Cardiac fibroblast (primary cell): ENCODE measurements at regions not wholly inside any gene's neighbourhood (a gene's known extent, or its start where the extent isn't known, plus 50 kb on each side); places are given as distances from the start of the nearest gene placed in this dataset.

ENCODE experiments used
- DNase-seq, 2 donors: peaks; one replicate each; pipeline versions ENCODE4 v3.0.0 to v3.0.0-alpha.2; 2010; ENCODE audit warnings: low read depth in 2 of 2
- H3K4me3 ChIP-seq, 2 donors: replicated peaks in 1 of 2; 1 replicate in 1 of 2; 2 replicates in 1 of 2; pipeline ENCODE4 v1.5.1; 2011; ENCODE audit warnings: low read depth in 2 of 2, low read length in 2 of 2, mild to moderate bottlenecking in 2 of 2, moderate library complexity in 1 of 2
- TF ChIP-seq, protein P1 (sequence below): IDR thresholded peaks from one replicate; pipeline ENCODE4 v1.5.1; 2011; ENCODE audit warnings: low read depth, mild to moderate bottlenecking, low read length, inconsistent platforms

GRCh38 chr19:30077851-30078355 lies 135.9 kb downstream of the URI1 start:
- TF ChIP-seq, protein P1, sequence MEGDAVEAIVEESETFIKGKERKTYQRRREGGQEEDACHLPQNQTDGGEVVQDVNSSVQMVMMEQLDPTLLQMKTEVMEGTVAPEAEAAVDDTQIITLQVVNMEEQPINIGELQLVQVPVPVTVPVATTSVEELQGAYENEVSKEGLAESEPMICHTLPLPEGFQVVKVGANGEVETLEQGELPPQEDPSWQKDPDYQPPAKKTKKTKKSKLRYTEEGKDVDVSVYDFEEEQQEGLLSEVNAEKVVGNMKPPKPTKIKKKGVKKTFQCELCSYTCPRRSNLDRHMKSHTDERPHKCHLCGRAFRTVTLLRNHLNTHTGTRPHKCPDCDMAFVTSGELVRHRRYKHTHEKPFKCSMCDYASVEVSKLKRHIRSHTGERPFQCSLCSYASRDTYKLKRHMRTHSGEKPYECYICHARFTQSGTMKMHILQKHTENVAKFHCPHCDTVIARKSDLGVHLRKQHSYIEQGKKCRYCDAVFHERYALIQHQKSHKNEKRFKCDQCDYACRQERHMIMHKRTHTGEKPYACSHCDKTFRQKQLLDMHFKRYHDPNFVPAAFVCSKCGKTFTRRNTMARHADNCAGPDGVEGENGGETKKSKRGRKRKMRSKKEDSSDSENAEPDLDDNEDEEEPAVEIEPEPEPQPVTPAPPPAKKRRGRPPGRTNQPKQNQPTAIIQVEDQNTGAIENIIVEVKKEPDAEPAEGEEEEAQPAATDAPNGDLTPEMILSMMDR, result no peak
- no peak for DNase-seq
- H3K4me3 ChIP-seq, result no peak overlapping the region

DNA sequence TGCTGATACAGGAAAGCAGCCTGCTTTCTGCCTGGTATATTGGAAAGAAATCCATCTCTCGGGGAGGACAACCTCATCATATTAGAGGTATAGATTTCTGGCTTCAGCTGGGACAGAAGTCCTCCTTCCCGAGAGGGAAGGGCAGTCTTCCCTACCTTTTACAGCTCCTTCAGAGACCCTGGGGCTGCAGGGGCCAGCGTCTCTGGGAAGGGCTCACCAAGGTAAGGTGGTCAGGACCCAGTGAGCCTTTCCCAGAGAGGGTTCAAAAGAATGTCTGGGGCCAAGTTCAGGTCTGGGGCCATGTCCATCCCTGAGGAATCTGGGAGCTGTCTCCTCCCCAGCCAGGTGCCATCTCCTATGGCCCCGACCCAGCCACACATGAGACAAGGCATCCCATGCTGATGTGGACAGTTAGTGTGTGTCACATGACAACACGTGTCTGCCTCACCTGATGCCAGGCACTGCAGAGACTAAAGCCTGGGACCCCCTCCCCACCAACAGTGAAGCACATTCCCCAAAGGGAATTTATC lies 136.4 kb downstream of the URI1 start:
- TF ChIP-seq, protein P1, result no peak
- no peak overlapping the region for H3K4me3 ChIP-seq
- DNase-seq, result no peak

DNA sequence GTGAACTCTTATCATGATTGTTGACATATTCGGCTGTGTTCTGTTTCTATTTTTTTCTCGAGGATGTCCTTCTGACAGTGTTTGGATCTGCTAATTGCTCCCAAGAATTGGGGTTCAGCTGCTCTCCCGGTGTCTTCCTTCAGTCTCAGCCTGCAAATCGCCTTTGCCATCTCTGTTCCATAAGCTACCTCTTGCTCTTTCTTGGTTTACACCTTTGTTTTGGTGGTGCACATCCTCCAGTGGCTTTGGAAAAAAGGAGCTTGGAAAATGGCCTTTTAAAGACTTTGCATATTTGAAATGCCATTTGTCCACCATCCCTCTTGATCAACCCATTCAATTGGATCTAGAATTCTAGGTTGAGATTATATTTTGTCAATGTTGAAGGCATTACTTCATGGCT lies 137.2 kb downstream of the URI1 start:
- DNase-seq, result no peak
- no peak overlapping the region for H3K4me3 ChIP-seq
- TF ChIP-seq, protein P1, result no peak

DNA sequence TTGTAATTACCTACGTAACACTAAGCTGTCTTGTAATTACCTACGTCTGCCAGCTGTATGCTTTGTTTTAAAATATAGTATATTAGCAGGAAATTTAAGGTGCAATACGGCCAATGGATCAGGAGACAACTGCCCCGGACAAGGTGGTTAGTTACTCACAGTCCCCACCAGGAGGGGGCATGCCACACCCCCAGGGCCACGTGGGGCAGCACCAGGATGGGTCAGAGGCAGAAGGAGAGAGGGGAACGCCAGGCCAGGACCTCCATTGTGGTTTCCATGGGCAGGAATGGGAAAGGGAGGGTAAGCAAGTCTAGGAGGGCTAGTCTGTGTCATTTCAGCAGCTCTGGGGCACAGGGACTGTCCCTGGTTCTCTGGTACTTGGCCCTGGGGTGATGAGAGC lies 140.1 kb downstream of the URI1 start:
- TF ChIP-seq, protein P1, result no peak
- H3K4me3 ChIP-seq, result no peak overlapping the region
- DNase-seq, result no peak

DNA sequence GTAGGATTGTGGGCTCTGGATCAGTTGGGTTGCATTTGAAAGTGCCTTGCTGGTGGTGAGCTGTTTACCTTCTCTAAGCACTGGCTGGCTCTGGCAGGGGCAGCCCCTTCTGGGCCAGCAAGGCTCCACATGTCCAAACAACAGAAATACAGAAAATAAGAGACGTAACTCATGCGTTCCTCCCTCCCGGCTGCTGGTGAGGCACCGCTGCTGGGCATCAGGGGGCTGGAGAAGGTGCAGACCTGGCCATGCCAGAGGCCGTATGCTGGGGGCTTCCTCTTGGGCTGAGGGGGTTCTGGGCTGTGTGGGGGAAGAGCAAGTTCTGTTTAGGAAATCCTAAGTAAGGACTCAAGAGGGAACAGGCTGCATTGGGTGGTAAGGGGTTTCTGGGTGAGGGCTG lies 140.6 kb downstream of the URI1 start:
- TF ChIP-seq, protein P1, result no peak
- no peak overlapping the region for H3K4me3 ChIP-seq
- DNase-seq, result no peak

DNA sequence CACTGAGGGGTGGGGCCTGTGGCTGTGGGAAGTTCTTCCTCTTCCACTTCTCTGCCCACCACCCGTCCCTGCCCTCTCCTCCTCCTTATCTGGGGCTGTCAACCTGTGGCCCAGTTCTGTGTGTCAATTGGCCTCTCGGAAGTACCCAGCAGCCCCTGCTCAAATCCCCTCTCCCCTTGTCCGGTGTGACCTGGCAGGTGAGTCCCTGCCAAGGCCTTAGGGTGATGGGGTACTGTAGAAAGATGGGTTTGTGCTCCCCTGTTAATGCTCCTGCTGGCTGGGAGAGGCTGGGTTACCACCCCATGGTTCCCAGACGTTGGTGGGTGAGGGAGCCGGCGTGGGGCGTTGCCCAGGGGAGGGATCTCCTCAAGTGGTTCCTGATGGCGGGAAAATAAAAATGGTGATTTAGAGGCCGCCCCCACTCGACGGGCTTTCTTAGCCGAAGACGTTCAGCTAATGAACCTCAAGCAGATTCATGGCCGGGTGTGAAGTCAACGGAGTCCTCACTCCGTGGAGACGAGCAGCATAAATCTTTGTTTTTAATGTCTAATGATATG lies 141.2 kb downstream of the URI1 start:
- H3K4me3 ChIP-seq, result no peak overlapping the region
- TF ChIP-seq, protein P1, result no peak
- no peak for DNase-seq

DNA sequence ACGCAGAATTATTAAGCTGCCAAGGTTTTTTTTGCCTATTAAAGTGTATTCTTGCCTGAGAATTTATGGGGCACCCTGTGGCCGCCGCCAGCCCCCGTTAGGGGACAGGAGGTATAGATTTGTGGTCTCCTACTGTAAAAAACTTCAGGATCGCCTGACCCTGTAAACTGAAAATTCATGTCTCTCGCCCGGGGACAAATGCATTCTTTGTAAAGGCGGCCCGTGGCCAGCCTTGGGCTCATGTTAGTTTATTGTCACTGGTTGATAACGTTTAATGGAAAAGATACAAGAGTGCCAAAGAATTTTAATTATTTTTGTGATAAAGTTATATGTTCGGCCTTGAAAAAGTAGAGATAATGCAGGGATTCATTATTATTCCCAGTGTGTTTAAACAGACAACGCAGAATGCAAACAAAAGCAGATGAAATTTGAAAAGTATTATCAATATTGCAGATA lies 141.7 kb downstream of the URI1 start:
- H3K4me3 ChIP-seq, result no peak overlapping the region
- no peak for DNase-seq
- TF ChIP-seq, protein P1, result no peak
